ENCODE measurements at regions not wholly inside any gene's neighbourhood (a gene's known extent, or its start where the extent isn't known, plus 50 kb on each side); places are given as distances from the start of the nearest gene placed in this dataset.

- no peak for TF ChIP-seq EZH2 (IDR thresholded peaks at IDR 0.05; ENCODE audit: borderline replicate concordance, insufficient read depth, low read depth, low read length, poor library complexity, severe bottlenecking)
- TF ChIP-seq, protein P1, sequence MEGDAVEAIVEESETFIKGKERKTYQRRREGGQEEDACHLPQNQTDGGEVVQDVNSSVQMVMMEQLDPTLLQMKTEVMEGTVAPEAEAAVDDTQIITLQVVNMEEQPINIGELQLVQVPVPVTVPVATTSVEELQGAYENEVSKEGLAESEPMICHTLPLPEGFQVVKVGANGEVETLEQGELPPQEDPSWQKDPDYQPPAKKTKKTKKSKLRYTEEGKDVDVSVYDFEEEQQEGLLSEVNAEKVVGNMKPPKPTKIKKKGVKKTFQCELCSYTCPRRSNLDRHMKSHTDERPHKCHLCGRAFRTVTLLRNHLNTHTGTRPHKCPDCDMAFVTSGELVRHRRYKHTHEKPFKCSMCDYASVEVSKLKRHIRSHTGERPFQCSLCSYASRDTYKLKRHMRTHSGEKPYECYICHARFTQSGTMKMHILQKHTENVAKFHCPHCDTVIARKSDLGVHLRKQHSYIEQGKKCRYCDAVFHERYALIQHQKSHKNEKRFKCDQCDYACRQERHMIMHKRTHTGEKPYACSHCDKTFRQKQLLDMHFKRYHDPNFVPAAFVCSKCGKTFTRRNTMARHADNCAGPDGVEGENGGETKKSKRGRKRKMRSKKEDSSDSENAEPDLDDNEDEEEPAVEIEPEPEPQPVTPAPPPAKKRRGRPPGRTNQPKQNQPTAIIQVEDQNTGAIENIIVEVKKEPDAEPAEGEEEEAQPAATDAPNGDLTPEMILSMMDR (IDR thresholded peaks at IDR 0.05): no peak
These were observed 100.3 kb upstream of the BACE2 start for GRCh38 chr21:41067709-41068108.
